ENCODE measurements at regions not wholly inside any gene's neighbourhood (a gene's known extent, or its start where the extent isn't known, plus 50 kb on each side); places are given as distances from the start of the nearest gene placed in this dataset.
"Not testable (repeated sequence)": the region's sequence is repeated elsewhere in the genome, so short reads cannot be mapped to it uniquely, and the experiment has no call there.

DNA sequence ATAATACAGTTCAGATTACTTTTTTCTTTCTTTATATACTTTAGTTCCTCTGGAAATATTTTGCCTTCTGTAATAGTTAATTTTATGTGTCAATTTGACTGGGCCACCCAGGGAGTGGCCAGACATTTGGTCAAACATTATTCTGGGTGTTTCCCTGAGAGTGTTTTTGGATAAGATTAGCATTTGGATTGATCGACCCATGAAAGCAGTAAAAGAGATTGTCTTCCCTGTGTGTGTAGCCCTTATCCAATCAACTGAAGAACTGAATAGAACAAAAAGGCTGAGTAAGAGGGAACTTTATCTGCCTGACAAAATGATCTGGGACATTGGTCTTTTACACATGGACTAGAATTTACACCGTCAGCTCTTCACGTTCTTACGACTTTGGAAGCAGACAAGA is 1190.1 kb upstream of the FAM98A start:
- no peaks in the 10 kb centered on the region for H3K9me3 ChIP-seq (ENCODE audit: control insufficient read depth in 2 of 2, low read length in 2 of 2)
- H3K27ac ChIP-seq (ENCODE audit: low read length) = no peak overlapping the region
- no peak overlapping the region for H3K4me3 ChIP-seq (ENCODE audit: low read length in 2 of 2)
- H3K27me3 ChIP-seq (ENCODE audit: control insufficient read depth in 1 of 2, insufficient read depth in 2 of 2, low read length in 2 of 2) = no peaks in the 10 kb centered on the region
- no peaks in the 10 kb centered on the region for H3K4me1 ChIP-seq (ENCODE audit: control insufficient read depth, insufficient read depth, low read length)
- H3K36me3 ChIP-seq (ENCODE audit: control insufficient read depth in 2 of 2, insufficient read depth in 2 of 2, low read length in 2 of 2) = no peaks in the 10 kb centered on the region
- no peak overlapping the region for H3K9ac ChIP-seq (ENCODE audit: low read length in 2 of 2)

DNA sequence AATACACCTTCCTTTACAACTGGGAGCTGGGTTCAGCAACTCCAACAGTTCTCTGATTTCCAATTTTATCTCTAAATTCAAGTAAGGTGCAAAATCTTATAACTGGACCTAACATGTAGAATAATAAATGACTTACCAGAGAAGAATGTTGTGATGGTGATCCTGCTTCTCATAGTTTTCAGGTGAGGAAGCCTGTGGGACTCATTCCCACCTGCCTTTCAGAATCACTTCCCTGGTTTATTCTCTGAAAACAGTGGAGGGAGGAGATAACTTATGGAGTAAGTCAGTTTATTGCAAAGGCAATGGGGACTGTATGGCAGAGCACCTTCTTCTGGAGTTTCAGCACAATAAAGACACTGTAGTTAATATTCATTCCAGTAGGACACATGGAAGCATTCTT is 1188.2 kb upstream of the FAM98A start:
- no peaks in the 10 kb centered on the region for H3K4me1 ChIP-seq (ENCODE audit: control insufficient read depth, insufficient read depth, low read length)
- H3K9ac ChIP-seq (ENCODE audit: low read length in 2 of 2) = no peak overlapping the region
- H3K36me3 ChIP-seq (ENCODE audit: control insufficient read depth in 2 of 2, insufficient read depth in 2 of 2, low read length in 2 of 2) = no peaks in the 10 kb centered on the region
- no peak overlapping the region for H3K27ac ChIP-seq (ENCODE audit: low read length)
- H3K4me3 ChIP-seq (ENCODE audit: low read length in 2 of 2) = no peak overlapping the region
- no peaks in the 10 kb centered on the region for H3K27me3 ChIP-seq (ENCODE audit: control insufficient read depth in 1 of 2, insufficient read depth in 2 of 2, low read length in 2 of 2)
- no peaks in the 10 kb centered on the region for H3K9me3 ChIP-seq (ENCODE audit: control insufficient read depth in 2 of 2, low read length in 2 of 2)

DNA sequence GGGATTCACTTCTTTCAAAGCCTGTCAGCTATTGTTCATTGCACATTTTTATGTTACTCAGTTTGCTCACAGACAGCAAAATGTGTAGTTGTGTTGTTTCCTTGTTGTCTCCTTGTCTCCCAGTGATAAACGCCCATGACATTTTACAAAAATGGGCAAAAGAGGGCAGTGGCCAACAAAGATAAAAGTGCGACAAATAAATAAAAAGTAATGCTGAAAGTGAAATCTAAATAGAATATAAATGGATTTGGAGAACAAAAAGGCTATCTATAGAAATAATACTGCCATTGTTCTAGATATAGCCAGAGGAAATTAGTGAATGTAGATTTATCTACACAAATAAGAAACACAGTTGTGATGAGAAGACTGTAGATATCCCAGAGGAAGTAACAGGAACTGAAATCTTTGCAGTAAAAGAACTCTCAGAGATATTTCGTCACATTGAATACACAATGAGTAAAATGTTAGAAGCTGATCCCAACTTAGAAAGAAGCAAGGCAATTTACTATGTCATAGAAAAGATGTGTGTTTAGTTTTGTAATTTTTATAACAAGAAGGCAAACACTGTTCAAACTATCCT is 1186.2 kb upstream of the FAM98A start:
- Histone ChIP-seq H3K27ac (ENCODE audit: low read length) (no peak overlapping the region), H3K9me3 (ENCODE audit: control insufficient read depth in 2 of 2, low read length in 2 of 2) (no peaks in the 10 kb centered on the region), H3K36me3 (ENCODE audit: control insufficient read depth in 2 of 2, insufficient read depth in 2 of 2, low read length in 2 of 2) (no peaks in the 10 kb centered on the region), H3K4me3 (ENCODE audit: low read length in 2 of 2) (no peak overlapping the region), H3K9ac (ENCODE audit: low read length in 2 of 2) (no peak overlapping the region), H3K4me1 (ENCODE audit: control insufficient read depth, insufficient read depth, low read length) (no peaks in the 10 kb centered on the region), H3K27me3 (ENCODE audit: control insufficient read depth in 1 of 2, insufficient read depth in 2 of 2, low read length in 2 of 2) (no peaks in the 10 kb centered on the region)

DNA sequence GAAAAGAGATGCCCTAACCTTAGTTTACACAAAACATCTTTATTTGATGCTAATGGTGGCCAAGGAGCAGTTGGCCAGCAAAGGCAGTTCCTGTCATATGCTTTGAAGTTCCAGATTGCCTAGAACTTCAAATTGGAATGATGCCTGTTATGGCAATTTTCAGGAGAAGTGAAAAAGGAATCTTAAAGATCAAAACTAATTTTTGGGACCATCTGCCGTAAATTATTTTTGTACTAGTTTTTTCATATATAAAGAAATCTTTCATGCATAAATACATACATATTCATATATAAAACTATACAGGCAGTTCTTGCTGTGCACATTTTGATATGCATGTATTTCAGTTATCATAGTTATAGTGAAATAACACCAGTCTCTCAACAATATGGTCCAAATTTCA is 1185.6 kb upstream of the FAM98A start:
- Histone ChIP-seq H3K9ac (ENCODE audit: low read length in 2 of 2) (no peak overlapping the region), H3K27me3 (ENCODE audit: control insufficient read depth in 1 of 2, insufficient read depth in 2 of 2, low read length in 2 of 2) (no peaks in the 10 kb centered on the region), H3K4me3 (ENCODE audit: low read length in 2 of 2) (no peak overlapping the region), H3K36me3 (ENCODE audit: control insufficient read depth in 2 of 2, insufficient read depth in 2 of 2, low read length in 2 of 2) (no peaks in the 10 kb centered on the region), H3K27ac (ENCODE audit: low read length) (no peak overlapping the region), H3K9me3 (ENCODE audit: control insufficient read depth in 2 of 2, low read length in 2 of 2) (no peaks in the 10 kb centered on the region), H3K4me1 (ENCODE audit: control insufficient read depth, insufficient read depth, low read length) (no peaks in the 10 kb centered on the region)

DNA sequence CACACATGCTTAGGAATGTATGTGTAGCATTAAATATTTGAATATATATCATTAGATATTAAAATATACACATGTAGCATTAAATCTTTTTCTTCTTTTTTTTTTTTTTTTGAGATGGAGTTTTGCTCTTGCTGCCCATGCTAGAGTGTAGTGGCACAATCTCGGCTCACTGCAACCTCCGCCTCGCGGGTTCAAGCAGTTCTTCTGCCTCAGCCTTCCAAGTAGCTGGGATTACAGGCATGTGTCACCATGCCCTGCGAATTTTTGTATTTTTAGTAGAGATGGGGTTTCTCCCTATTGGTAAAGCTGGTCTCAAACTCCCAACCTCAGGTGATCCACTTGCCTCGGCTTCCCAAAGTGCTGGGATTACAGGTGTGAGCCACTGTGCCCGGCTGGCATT is 1151.6 kb upstream of the FAM98A start:
- H3K27me3 ChIP-seq (ENCODE audit: control insufficient read depth in 1 of 2, insufficient read depth in 2 of 2, low read length in 2 of 2); H3K27ac ChIP-seq (ENCODE audit: low read length); H3K4me3 ChIP-seq (ENCODE audit: low read length in 2 of 2); H3K9me3 ChIP-seq (ENCODE audit: control insufficient read depth in 2 of 2, low read length in 2 of 2); H3K4me1 ChIP-seq (ENCODE audit: control insufficient read depth, insufficient read depth, low read length); H3K9ac ChIP-seq (ENCODE audit: low read length in 2 of 2); H3K36me3 ChIP-seq (ENCODE audit: control insufficient read depth in 2 of 2, insufficient read depth in 2 of 2, low read length in 2 of 2): not testable (repeated sequence)

DNA sequence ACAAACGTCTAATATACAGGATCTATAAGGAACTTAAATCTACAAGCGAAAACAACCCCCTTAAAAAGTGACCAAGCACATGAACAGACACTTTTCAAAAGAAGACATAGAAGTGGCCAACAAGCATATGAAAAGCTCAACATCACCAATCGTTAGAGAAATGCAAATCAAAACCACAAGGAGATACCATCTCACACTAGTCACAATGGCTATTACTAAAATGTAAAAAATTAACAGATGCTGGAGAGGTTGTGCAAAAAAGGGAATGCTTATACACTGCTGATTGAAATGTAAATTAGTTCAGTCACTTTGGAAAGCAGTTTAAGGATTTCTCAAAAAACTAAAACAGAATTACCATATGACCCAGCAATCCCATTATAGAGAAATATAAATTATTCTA is 1148.5 kb upstream of the FAM98A start:
- H3K4me1 ChIP-seq (ENCODE audit: control insufficient read depth, insufficient read depth, low read length) = no peaks in the 10 kb centered on the region
- no peaks in the 10 kb centered on the region for H3K27me3 ChIP-seq (ENCODE audit: control insufficient read depth in 1 of 2, insufficient read depth in 2 of 2, low read length in 2 of 2)

DNA sequence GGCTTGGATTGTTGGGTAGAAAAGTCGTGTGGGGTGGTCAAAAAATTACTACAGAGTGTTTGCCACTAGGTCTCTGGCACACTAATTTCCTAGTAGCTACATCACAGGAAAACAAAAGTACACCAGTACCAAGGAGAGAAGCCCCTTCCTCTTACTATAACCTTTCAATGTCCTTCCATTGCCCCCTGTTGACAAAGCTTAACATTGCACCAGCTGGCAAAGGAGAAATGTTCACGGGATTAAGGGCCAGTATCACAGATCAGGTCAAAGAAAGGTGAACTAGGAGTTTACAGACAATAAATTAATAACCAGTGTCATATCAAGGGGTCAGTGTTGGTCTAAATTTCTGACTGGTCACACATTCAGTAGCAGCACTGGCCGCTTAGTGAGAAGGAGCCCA is 1139.6 kb upstream of the FAM98A start:
- H3K4me1 ChIP-seq (ENCODE audit: control insufficient read depth, insufficient read depth, low read length) = no peaks in the 10 kb centered on the region

More for the DNA sequence above, 1148.5 kb upstream of the FAM98A start:
- Histone ChIP-seq H3K9me3 (ENCODE audit: control insufficient read depth in 2 of 2, low read length in 2 of 2) (no peaks in the 10 kb centered on the region), H3K4me3 (ENCODE audit: low read length in 2 of 2) (no peak overlapping the region), H3K9ac (ENCODE audit: low read length in 2 of 2) (no peak overlapping the region), H3K27ac (ENCODE audit: low read length) (no peak overlapping the region), H3K36me3 (ENCODE audit: control insufficient read depth in 2 of 2, insufficient read depth in 2 of 2, low read length in 2 of 2) (no peaks in the 10 kb centered on the region)

DNA sequence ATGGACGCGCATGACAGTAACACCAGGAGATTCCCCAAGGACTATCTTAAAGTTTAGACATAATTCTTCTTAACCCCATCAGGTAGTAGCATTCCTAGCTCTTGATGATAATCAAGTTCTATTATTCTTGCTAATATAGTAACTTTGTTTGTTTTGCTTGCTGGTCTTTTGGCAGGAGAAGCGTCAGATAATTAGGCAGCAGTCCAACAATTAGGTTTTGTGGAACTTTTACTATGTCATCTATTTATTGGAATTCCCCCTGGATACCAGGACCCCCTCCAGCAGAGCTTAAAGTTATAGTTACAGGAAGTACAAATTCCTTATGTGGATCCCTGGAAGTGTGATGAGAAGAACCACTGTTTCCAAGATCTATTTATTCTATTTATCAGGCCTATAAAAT is 1138.0 kb upstream of the FAM98A start:
- H3K9ac ChIP-seq (ENCODE audit: low read length in 2 of 2) = no peak overlapping the region
- no peaks in the 10 kb centered on the region for H3K36me3 ChIP-seq (ENCODE audit: control insufficient read depth in 2 of 2, insufficient read depth in 2 of 2, low read length in 2 of 2)
- no peaks in the 10 kb centered on the region for H3K9me3 ChIP-seq (ENCODE audit: control insufficient read depth in 2 of 2, low read length in 2 of 2)
- H3K27ac ChIP-seq (ENCODE audit: low read length) = no peak overlapping the region
- no peak overlapping the region for H3K4me3 ChIP-seq (ENCODE audit: low read length in 2 of 2)
- H3K4me1 ChIP-seq (ENCODE audit: control insufficient read depth, insufficient read depth, low read length) = no peaks in the 10 kb centered on the region
- H3K27me3 ChIP-seq (ENCODE audit: control insufficient read depth in 1 of 2, insufficient read depth in 2 of 2, low read length in 2 of 2) = no peaks in the 10 kb centered on the region

More for the DNA sequence above, 1139.6 kb upstream of the FAM98A start:
- H3K4me3 ChIP-seq (ENCODE audit: low read length in 2 of 2) = no peak overlapping the region
- no peak overlapping the region for H3K27ac ChIP-seq (ENCODE audit: low read length)
- no peak overlapping the region for H3K9ac ChIP-seq (ENCODE audit: low read length in 2 of 2)
- no peaks in the 10 kb centered on the region for H3K36me3 ChIP-seq (ENCODE audit: control insufficient read depth in 2 of 2, insufficient read depth in 2 of 2, low read length in 2 of 2)
- H3K27me3 ChIP-seq (ENCODE audit: control insufficient read depth in 1 of 2, insufficient read depth in 2 of 2, low read length in 2 of 2) = no peaks in the 10 kb centered on the region
- H3K9me3 ChIP-seq (ENCODE audit: control insufficient read depth in 2 of 2, low read length in 2 of 2) = no peaks in the 10 kb centered on the region

DNA sequence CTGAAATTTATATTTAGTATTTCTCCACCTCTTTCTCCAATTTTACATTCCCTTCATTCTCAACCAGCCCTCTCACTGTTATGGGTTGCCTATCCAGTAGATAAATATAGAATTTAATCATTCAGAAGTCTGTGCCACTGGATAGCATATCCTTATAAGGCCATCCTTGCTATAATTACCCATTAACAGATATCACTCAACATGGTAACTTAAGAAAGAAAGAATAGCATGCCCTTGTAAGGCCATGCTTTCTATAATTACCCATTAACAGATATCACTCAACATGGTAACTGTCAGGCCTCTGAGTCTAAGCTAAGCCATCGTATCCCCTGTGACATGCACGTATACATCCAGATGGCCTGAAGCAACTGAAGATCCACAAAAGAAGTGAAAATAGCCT is 1137.4 kb upstream of the FAM98A start:
- H3K4me1 ChIP-seq (ENCODE audit: control insufficient read depth, insufficient read depth, low read length) = no peaks in the 10 kb centered on the region
- H3K9ac ChIP-seq (ENCODE audit: low read length in 2 of 2) = no peak overlapping the region
- H3K27ac ChIP-seq (ENCODE audit: low read length) = no peak overlapping the region
- H3K36me3 ChIP-seq (ENCODE audit: control insufficient read depth in 2 of 2, insufficient read depth in 2 of 2, low read length in 2 of 2) = no peaks in the 10 kb centered on the region
- no peaks in the 10 kb centered on the region for H3K9me3 ChIP-seq (ENCODE audit: control insufficient read depth in 2 of 2, low read length in 2 of 2)
- no peak overlapping the region for H3K4me3 ChIP-seq (ENCODE audit: low read length in 2 of 2)
- H3K27me3 ChIP-seq (ENCODE audit: control insufficient read depth in 1 of 2, insufficient read depth in 2 of 2, low read length in 2 of 2) = no peaks in the 10 kb centered on the region

DNA sequence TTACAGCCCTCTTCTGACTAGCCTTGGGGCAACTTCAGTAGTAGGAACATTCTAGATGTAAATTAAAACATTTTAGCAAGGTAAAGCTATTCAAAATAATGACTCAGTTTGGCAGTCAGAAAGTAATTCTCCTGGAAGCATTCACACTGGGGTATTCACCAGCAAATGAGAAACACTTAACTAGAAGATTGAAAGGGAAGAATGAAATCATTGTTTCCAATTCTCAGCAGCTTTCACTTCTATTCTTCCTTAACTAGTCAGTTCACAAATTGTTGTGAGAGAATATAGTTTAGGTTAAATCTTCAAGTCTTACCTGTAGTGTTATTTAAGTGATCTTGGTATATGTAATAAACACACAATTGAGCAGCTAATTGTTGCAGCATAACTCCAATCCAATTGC is 1135.6 kb upstream of the FAM98A start:
- Histone ChIP-seq H3K9me3 (ENCODE audit: control insufficient read depth in 2 of 2, low read length in 2 of 2) (no peaks in the 10 kb centered on the region), H3K36me3 (ENCODE audit: control insufficient read depth in 2 of 2, insufficient read depth in 2 of 2, low read length in 2 of 2) (no peaks in the 10 kb centered on the region), H3K4me1 (ENCODE audit: control insufficient read depth, insufficient read depth, low read length) (no peaks in the 10 kb centered on the region), H3K27me3 (ENCODE audit: control insufficient read depth in 1 of 2, insufficient read depth in 2 of 2, low read length in 2 of 2) (no peaks in the 10 kb centered on the region), H3K4me3 (ENCODE audit: low read length in 2 of 2) (no peak overlapping the region), H3K27ac (ENCODE audit: low read length) (no peak overlapping the region), H3K9ac (ENCODE audit: low read length in 2 of 2) (no peak overlapping the region)

DNA sequence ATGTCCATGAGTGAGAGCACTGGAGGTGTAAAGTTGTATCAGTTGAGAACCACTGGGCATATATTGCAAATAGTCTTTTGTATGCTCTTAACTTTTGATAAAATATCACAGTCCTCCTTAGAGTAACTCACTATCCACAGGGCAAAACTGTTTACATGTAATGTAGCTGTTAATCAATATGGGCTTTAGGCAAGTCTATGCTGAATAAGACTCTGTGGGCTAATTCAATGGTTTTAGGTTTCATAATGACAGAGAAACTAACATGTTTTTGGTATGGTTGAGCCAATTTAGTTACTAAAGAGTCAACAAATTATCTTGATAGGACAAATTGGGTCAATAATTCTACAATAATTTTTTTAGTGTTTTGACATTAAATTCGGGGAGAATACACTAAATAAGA is 1134.9 kb upstream of the FAM98A start:
- Histone ChIP-seq H3K36me3 (ENCODE audit: control insufficient read depth in 2 of 2, insufficient read depth in 2 of 2, low read length in 2 of 2) (no peaks in the 10 kb centered on the region), H3K9ac (ENCODE audit: low read length in 2 of 2) (no peak overlapping the region), H3K4me1 (ENCODE audit: control insufficient read depth, insufficient read depth, low read length) (no peaks in the 10 kb centered on the region), H3K27ac (ENCODE audit: low read length) (no peak overlapping the region), H3K27me3 (ENCODE audit: control insufficient read depth in 1 of 2, insufficient read depth in 2 of 2, low read length in 2 of 2) (no peaks in the 10 kb centered on the region), H3K4me3 (ENCODE audit: low read length in 2 of 2) (no peak overlapping the region), H3K9me3 (ENCODE audit: control insufficient read depth in 2 of 2, low read length in 2 of 2) (no peaks in the 10 kb centered on the region)
